H9 (cell line): ENCODE measurements at regions not wholly inside any gene's neighbourhood (a gene's known extent, or its start where the extent isn't known, plus 50 kb on each side); places are given as distances from the start of the nearest gene placed in this dataset.

ENCODE experiments used
- DNase-seq: peaks from one replicate; pipeline ENCODE4 v3.0.0-alpha.2; 2017
- H2AFZ ChIP-seq: one replicate; pipeline ENCODE4 v1.6.1; 2013; ENCODE audit warnings: mild to moderate bottlenecking, low read length, control low read depth, moderate library complexity
- H2AK5ac ChIP-seq: 2 replicates; pipeline ENCODE4 v1.6.1; 2013; ENCODE audit warnings: low read length, control low read depth, mixed read lengths; ENCODE audit not compliant: insufficient read length
- H2BK120ac ChIP-seq: one replicate; pipeline ENCODE4 v1.6.1; 2013; ENCODE audit warnings: low read depth, mild to moderate bottlenecking, low read length, control low read depth, inconsistent platforms; ENCODE audit not compliant: poor library complexity, severe bottlenecking
- H2BK12ac ChIP-seq: 2 replicates; pipeline ENCODE4 v1.6.1; 2013; ENCODE audit warnings: low read length, control low read depth, mixed read lengths, low read depth; ENCODE audit not compliant: insufficient read length
- H2BK15ac ChIP-seq: 2 replicates; pipeline ENCODE4 v1.6.1; 2013; ENCODE audit warnings: low read depth, low read length, control low read depth
- H2BK20ac ChIP-seq: one replicate; pipeline ENCODE4 v1.6.1; 2013; ENCODE audit warnings: low read depth, mild to moderate bottlenecking, low read length, control low read depth, inconsistent platforms; ENCODE audit not compliant: poor library complexity, severe bottlenecking
- H2BK5ac ChIP-seq: 2 replicates; pipeline ENCODE4 v1.6.1; 2013; ENCODE audit warnings: low read length, control low read depth, mixed read lengths; ENCODE audit not compliant: insufficient read length
- H3K14ac ChIP-seq: 2 replicates; pipeline ENCODE4 v1.6.1; 2013; ENCODE audit warnings: low read length, control low read depth; ENCODE audit not compliant: insufficient read depth
- H3K18ac ChIP-seq: 2 replicates; pipeline ENCODE4 v1.6.1; 2013; ENCODE audit warnings: low read depth, mild to moderate bottlenecking, mixed read lengths, low read length, control low read depth; ENCODE audit not compliant: insufficient read length
- H3K23ac ChIP-seq: 2 replicates; pipeline ENCODE4 v1.6.1; 2013; ENCODE audit warnings: low read length, control low read depth, mixed read lengths, low read depth; ENCODE audit not compliant: insufficient read length
- H3K23me2 ChIP-seq: 2 replicates; pipeline ENCODE4 v1.6.1; 2013; ENCODE audit warnings: low read depth, mild to moderate bottlenecking, mixed read lengths, low read length, control low read depth; ENCODE audit not compliant: insufficient read length, poor library complexity, severe bottlenecking
- H3K27ac ChIP-seq: 2 replicates; pipeline ENCODE4 v1.5.1; 2013; ENCODE audit warnings: low read length, control low read depth, mixed read lengths, low read depth; ENCODE audit not compliant: insufficient read length
- H3K27me3 ChIP-seq: 2 replicates; pipeline ENCODE4 v1.6.1; 2013; ENCODE audit warnings: low read length, control low read depth, inconsistent platforms; ENCODE audit not compliant: insufficient read depth
- H3K4ac ChIP-seq: 2 replicates; pipeline ENCODE4 v1.6.1; 2013; ENCODE audit warnings: low read depth, mild to moderate bottlenecking, control low read depth, inconsistent platforms, low read length, moderate library complexity
- H3K4me1 ChIP-seq: 2 replicates; pipeline ENCODE4 v1.6.1; 2013; ENCODE audit warnings: low read length, control low read depth, inconsistent platforms; ENCODE audit not compliant: insufficient read depth
- H3K4me2 ChIP-seq: 2 replicates; pipeline ENCODE4 v1.6.1; 2013; ENCODE audit warnings: low read length, control low read depth, mixed read lengths; ENCODE audit not compliant: insufficient read length, insufficient read depth
- H3K56ac ChIP-seq: 2 replicates; pipeline ENCODE4 v1.6.1; 2013; ENCODE audit warnings: low read depth, mild to moderate bottlenecking, mixed read lengths, low read length, control low read depth; ENCODE audit not compliant: insufficient read length
- H3K79me1 ChIP-seq: 2 replicates; pipeline ENCODE4 v1.6.1; 2013; ENCODE audit warnings: low read depth, mild to moderate bottlenecking, moderate library complexity, low read length, control low read depth, inconsistent platforms; ENCODE audit not compliant: insufficient read depth, poor library complexity, severe bottlenecking
- H3K79me2 ChIP-seq: 2 replicates; pipeline ENCODE4 v1.6.1; 2013; ENCODE audit warnings: low read length, control low read depth, inconsistent platforms; ENCODE audit not compliant: insufficient read depth
- H3K9ac ChIP-seq: 2 replicates; pipeline ENCODE4 v1.6.1; 2013; ENCODE audit warnings: low read length, control low read depth, mixed read lengths; ENCODE audit not compliant: insufficient read length; ENCODE audit errors: extremely low read depth
- H3K9me3 ChIP-seq: one replicate; pipeline ENCODE4 v1.6.1; 2013; ENCODE audit warnings: low read depth, low read length, inconsistent platforms; ENCODE audit not compliant: control insufficient read depth
- H3T11ph ChIP-seq: one replicate; pipeline ENCODE4 v1.6.1; 2013; ENCODE audit warnings: mild to moderate bottlenecking, low read length, control low read depth, inconsistent platforms
- H4K20me1 ChIP-seq: one replicate; pipeline ENCODE4 v1.6.1; 2013; ENCODE audit not compliant: control insufficient read depth, insufficient read length, insufficient read depth
- H4K5ac ChIP-seq: 2 replicates; pipeline ENCODE4 v1.6.1; 2013; ENCODE audit warnings: low read depth, mild to moderate bottlenecking, mixed read lengths, low read length, control low read depth; ENCODE audit not compliant: insufficient read length
- H4K8ac ChIP-seq: replicated peaks from 2 replicates; pipeline ENCODE4 v1.6.1; 2013; ENCODE audit warnings: low read length, control low read depth, mixed read lengths, low read depth; ENCODE audit not compliant: insufficient read length
- H4K91ac ChIP-seq: 2 replicates; pipeline ENCODE4 v1.6.1; 2013; ENCODE audit warnings: low read depth, mild to moderate bottlenecking, moderate library complexity, mixed read lengths, low read length, control low read depth; ENCODE audit not compliant: insufficient read length
- H3K27ac Mint-ChIP-seq, 3 experiments: 2 replicates in 2 of 3; 3 replicates in 1 of 3; pipeline ENCODE4 v1.8.0; 2020 to 2021; ENCODE audit warnings: mixed read lengths in 3 of 3, mild to moderate bottlenecking in 1 of 3, moderate library complexity in 1 of 3
- H3K27me3 Mint-ChIP-seq: 2 replicates; pipeline ENCODE4 v1.8.0; 2021; ENCODE audit warnings: low read depth, mild to moderate bottlenecking, moderate library complexity, mixed read lengths
- H3K36me3 Mint-ChIP-seq, 3 experiments: 2 replicates in 2 of 3; 3 replicates in 1 of 3; pipeline ENCODE4 v1.8.0; 2020 to 2021; ENCODE audit warnings: low read depth in 3 of 3, mixed read lengths in 3 of 3; ENCODE audit not compliant: insufficient read depth in 1 of 3
- H3K4me1 Mint-ChIP-seq, 2 experiments: 2 replicates each; pipeline ENCODE4 v1.8.0; 2020; ENCODE audit warnings: mixed read lengths in 2 of 2
- H3K4me3 Mint-ChIP-seq, 2 experiments: 2 replicates in 1 of 2; 3 replicates in 1 of 2; pipeline ENCODE4 v1.8.0; 2020 to 2021; ENCODE audit warnings: mild to moderate bottlenecking in 2 of 2, mixed read lengths in 2 of 2, moderate library complexity in 1 of 2
- H3K9me3 Mint-ChIP-seq, 2 experiments: 2 replicates in 1 of 2; 3 replicates in 1 of 2; pipeline ENCODE4 v1.8.0; 2020; ENCODE audit warnings: mild to moderate bottlenecking in 2 of 2, mixed read lengths in 2 of 2, moderate library complexity in 1 of 2
- CTCF ChIP-seq: fragments of 200-600 bp; sonication (generic); conservative IDR thresholded peaks from 3 replicates; pipeline ENCODE4 v1.8.0; 2021; ENCODE audit warnings: antibody characterized with exemption, mild to moderate bottlenecking

- TF ChIP-seq CTCF, result no peak
- no peak overlapping the region for H3K23ac ChIP-seq
- H3K4me1 Mint-ChIP-seq, result peaks cover 16 to 23% of the 10 kb centered on the region in 2 experiments
- no peak overlapping the region for H2BK5ac ChIP-seq
- no peak overlapping the region for H3T11ph ChIP-seq
- H3K56ac ChIP-seq, result no peak overlapping the region
- no peaks in the 10 kb centered on the region for H3K27me3 Mint-ChIP-seq
- no peak overlapping the region for H3K18ac ChIP-seq
- H3K27ac ChIP-seq, result no peak overlapping the region
- no peaks in the 10 kb centered on the region for H3K36me3 Mint-ChIP-seq
- H3K27ac Mint-ChIP-seq, result no peak overlapping the region
- H3K4me1 ChIP-seq, result no peaks in the 10 kb centered on the region
- H2BK15ac ChIP-seq, result no peak overlapping the region
- no peak overlapping the region for H3K14ac ChIP-seq
- no peak overlapping the region for H4K8ac ChIP-seq
- H3K9me3 ChIP-seq, result no peaks in the 10 kb centered on the region
- H3K23me2 ChIP-seq, result no peaks in the 10 kb centered on the region
- no peak overlapping the region for H2BK20ac ChIP-seq
- no peak overlapping the region for H2AFZ ChIP-seq
- H4K5ac ChIP-seq, result no peak overlapping the region
- H3K27me3 ChIP-seq, result no peaks in the 10 kb centered on the region
- no peaks in the 10 kb centered on the region for H3K79me2 ChIP-seq
- DNase-seq, result no peak
- no peaks in the 10 kb centered on the region for H4K20me1 ChIP-seq
- no peak overlapping the region for H3K4me2 ChIP-seq
- no peaks in the 10 kb centered on the region for H3K79me1 ChIP-seq
- no peak overlapping the region for H3K4ac ChIP-seq
- no peak overlapping the region for H2BK120ac ChIP-seq
- H2AK5ac ChIP-seq, result no peak overlapping the region
- H4K91ac ChIP-seq, result no peak overlapping the region
- no peaks in the 10 kb centered on the region for H3K9me3 Mint-ChIP-seq
- no peak overlapping the region for H3K4me3 Mint-ChIP-seq
- no peak overlapping the region for H2BK12ac ChIP-seq
- H3K9ac ChIP-seq, result no peak overlapping the region
Measured at GRCh38 chr11:90705661-90706060, 482.8 kb upstream of the CHORDC1 start.
